HG02973 (cell line): ENCODE measurements at regions not wholly inside any gene's neighbourhood (a gene's known extent, or its start where the extent isn't known, plus 50 kb on each side); places are given as distances from the start of the nearest gene placed in this dataset.
"Not testable (repeated sequence)": the region's sequence is repeated elsewhere in the genome, so short reads cannot be mapped to it uniquely, and the experiment has no call there.

Experiments
- ATAC-seq: cut with Tn5 transposase; IDR thresholded peaks from one replicate; pipeline ENCODE4 v1.9.1; 2021; ENCODE audit warnings: moderate library complexity; ENCODE audit not compliant: unreplicated experiment

DNA sequence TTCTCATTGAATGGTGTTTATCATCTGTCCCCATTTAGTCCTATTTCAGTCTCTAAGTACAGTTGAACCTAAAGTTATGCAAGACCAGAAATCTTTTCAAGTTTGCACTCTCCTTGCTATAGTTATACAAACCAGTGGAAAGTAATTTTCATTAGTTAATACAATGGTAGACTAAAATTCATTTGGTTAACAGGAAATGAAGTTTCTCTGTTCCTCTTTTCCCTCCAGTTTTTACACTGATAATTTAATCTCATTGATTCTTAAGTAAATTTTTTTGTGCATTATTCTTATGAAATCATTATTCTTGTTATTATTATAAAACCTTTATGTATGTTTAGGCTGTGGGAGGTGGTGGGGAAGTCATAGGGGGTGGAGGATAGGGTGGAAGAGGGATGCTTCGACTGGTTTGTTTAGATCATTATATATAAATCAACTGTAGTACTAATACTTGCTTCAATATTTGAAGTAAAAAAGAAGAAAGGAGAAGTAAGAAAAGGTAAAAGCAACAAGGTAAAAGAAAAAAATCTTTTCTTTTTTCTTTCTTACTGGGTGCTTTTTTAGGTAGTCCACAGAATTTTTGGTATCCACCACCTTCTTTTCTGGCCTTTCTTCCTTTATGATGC, 104.1 kb downstream of the GPR85 start:
- peak; percentile 60 for ATAC-seq

DNA sequence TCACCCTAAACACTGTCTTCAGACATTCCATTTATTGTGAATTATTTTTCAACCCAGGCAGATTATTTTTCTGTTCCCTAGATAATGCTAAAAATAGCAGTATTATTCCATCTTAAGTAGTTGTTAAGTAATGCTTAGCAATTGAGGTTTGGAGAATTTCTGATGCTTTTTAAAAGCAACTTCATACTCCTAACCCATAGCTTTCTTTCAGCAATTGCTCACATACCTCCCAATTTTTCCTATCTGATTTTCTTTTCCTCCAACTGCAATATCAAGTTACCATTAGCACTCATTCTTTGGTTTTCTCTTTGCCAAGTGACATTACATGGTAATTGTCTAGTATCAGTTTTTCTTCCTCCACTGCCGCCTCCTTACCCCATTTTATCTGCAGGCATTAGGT, 104.7 kb downstream of the GPR85 start:
- no peak for ATAC-seq

DNA sequence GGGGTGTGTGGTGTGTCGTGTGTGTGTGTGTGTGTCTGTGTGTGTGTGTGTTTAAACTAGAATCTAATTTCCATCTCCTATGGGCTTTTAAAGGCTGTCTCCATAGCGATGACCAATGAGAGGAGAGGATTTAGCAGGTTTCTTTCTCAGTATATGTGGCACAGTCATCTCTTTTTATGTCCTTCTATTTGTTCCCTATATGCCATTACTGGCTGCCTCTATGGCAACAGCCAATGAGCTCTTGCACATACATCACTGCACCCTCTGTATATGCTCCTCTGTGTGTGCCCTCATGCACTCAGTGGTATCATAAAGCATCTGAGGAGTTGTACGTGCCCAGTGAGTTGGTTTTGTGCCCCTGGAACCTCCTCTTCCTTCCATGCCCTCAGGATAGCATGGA, 107.6 kb downstream of the GPR85 start:
- ATAC-seq, result not testable (repeated sequence)

DNA sequence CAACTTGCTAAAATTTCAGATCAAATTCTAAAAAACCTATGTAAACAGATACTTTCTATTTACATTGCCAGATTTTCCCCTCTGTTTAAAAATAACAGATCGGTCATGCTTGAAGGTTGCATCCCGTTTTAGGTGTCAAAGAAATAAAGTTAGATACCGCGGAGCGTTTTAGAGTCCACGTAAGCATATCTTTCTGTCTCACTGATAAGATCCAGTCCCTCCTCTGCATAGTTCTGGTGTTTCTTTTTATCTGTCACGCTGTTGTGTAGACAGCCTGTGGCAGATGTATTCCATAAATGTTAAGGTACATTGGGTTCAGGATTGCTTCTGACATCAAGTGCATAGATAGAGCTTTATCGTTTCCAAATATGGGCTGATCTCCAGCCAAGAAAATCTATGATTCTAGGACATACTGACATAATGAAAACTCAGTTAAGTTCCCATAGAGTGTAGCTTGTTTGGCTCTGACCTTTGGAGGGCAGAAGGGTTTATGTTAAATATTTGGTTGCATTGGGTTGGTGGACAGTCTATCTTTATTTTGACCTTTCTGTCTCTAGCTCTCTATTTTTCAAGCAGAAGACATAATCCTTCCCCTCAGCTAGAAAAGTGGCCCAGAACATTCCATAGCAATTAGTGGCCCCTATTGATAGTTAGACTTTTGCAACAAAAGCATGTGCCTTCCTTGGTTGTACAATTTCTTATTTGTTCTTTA, 109.2 kb downstream of the GPR85 start:
- not testable (repeated sequence) for ATAC-seq

DNA sequence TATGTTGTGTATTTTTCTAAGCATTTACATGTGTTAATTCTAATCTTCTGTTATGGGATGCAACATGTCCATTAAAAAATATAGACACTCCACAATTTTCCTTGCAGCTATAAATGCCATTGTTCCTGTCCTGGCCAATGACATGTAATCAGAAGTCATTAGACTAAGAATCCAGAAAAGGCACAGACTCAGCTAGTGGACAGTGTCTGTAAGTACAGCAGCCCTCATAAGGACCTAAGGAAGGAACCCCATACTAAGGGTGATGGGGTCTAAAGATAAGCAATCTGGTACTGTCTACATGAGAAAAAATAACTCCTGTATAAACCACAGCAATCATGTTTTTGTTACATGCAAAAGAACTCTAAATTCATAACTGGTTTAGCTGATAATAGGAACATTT, 115.9 kb downstream of the GPR85 start:
- peak; percentile 88 for ATAC-seq

DNA sequence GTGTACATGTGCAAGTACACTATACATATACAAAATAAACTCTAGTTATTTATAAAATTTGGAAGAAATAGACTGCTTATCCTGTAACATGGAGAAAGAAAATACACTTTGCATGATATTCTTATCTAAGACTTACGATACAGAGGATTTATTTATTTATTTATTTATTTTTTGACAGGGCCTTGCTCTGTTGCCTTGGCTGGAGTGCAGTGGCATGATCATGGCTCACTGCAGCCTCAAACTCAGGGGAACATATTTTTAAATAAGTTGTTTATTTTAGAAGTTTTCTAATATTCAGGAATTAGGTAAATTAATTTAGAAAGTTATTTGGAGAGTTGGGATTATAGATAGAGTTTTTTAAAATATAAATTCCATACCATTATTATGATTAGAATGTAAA, 116.7 kb downstream of the GPR85 start:
- no peak for ATAC-seq

DNA sequence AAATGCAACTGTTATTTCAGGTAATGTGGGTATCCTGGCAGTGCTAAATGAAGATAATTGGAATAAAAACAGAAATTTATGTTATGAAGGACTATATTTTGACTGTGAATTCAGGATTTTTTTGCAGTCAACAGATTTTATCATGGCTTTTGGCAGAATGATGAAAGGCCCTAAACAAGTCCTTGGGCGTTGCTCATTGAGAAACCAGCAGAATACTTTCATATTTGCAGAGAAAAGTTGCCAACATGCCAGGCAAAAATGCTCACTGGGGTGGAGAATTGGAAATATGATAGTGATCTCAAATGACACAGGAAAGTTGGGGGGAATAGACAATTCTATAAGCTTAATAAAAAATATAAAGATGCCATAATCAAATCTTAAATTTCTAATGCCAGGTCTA, 121.1 kb downstream of the GPR85 start:
- no peak for ATAC-seq

DNA sequence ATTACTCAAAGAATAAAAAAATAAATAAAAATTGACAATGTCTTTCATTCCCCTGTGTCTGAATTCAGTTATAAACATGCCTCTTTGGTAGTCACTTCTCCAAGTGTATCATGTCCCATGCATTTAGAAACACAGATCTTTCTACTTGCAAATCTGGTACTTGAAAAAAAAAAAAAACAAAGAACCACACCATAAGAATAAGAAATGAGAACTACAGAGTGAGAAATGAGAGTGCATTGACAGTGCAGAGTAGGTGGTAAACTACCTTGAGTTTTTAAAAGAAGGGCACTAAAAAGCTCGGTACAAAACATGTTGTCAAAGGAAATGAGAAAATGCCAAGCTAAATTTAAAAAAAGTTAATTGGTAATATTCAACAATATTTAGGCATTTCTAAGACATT, 123.0 kb downstream of the GPR85 start:
- ATAC-seq, result no peak

DNA sequence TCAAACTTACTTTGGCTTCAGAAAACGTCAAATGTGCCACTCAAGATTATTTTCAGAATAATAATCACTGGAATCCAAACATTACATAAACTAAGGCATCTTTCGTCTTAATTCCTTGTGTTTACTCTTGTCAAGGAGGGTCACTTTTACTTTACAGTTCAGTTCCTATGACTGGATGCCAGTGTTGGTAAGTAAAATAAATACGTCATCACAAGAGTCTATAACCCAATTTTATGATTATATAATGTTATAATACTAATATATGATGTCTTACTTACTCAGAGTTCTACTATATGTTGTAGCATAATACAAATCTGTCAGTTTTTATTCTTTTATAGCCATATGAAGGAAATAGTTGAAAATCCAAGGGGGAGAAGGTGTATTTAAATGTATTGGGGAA, 123.8 kb downstream of the GPR85 start:
- no peak for ATAC-seq

DNA sequence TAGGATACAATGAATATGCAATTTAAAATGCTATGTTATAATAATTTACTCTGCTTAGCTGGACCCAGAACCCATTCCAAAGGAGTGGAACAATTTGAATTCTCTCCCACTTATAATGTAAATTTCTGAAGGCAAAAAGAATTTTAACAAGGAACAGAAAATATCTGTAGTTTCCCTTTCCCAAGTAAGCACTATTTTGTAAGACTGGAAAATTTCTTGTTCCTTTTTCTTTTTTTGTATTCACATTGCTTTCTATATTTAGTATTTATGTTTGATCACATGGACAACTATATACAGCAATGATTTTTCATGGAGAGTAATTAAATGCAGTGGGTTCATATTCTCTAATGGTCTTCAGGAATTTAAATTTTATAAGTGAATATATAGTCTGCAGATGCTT, 127.4 kb downstream of the GPR85 start:
- no peak for ATAC-seq

DNA sequence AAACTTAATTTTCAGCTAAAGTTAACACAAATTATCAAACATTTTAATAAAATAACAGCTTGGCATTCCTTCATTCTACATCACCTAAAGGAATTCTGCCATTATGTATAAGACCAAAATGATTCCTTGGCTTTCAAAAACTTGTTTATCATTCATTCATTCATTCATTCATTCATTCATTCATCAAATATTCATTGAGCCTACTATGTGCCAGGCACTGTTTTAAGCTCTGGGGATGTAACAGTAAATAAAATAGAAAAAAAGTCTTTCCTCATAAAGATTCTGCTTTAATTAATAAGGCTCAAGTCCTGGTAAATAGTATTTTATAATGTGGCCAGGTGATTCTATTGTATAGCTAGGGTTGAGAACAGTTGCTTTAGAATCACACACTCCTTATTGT, 127.9 kb downstream of the GPR85 start:
- no peak for ATAC-seq

DNA sequence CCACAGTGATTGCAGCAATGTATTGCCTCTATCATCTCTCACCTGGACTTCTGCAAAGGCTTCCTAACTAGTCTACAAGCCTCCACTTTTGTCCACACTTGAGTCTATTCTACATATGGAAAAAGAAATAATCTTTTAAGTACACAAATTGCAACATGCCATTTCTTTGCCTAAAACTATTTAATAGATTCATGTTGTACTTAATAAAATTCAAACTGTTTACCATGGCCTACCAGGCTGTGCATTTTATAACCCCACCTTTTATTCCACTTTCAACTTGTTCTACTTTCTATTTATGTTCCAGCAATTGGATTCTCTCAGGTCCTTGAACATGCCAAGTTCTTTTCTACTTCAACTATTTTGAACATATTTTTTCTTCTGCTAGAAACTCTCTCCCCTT, 128.7 kb downstream of the GPR85 start:
- ATAC-seq, result no peak

DNA sequence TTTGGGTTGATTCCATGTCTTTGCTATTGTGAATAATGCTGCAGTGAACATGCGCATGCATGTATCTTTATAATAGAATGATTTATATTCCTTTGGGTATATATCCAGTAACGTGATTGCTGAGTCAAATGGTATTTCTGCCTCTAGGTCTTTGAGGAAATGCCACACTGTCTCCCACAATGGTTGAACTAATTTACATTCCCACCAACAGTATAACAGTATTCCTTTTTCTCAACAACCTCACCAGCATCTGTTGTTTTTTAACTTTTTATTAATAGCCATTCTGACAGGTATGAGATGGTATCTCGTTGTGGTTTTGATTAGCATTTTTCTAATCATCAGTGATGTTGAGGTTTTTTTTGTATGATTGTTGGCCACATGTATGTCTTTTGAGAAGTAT, 133.6 kb downstream of the GPR85 start:
- ATAC-seq, result not testable (repeated sequence)

DNA sequence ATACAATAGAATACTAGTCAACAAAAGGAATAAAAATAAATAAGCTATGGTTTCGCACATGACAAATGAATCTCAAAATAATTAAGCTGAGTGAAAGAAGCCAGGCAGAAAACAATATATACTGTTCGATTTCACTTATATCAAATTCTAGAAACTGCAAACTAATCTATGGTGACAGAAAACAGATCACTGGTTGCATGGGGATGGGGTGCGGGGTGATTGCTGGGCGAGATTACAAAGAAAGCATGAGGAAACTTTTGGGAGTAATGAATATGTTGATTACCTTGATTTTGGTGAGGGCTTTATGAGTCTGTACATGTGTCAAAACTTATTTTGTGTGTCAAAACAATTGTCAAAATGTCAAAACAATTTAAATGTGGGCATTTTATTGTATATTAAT, 135.6 kb downstream of the GPR85 start:
- no peak for ATAC-seq

DNA sequence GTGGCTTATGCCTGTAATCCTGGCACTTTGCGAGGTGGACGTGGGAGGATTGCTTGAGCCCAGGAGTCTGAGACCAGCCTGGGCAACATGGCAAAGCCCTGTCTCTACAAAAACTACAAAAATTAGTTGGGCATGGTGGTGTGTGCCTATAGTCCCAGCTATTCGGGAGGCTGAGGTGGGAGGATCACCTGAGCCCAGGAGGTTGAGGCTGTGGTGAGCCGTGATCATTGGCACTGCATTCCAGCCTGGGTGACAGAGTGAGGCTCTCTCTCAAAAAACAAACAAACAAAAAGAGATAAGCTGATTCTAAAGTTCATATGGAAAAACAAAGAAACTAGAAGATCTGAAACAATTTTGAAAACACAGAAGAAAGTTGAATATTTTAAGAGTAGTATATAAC, 136.9 kb downstream of the GPR85 start:
- ATAC-seq, result not testable (repeated sequence)

DNA sequence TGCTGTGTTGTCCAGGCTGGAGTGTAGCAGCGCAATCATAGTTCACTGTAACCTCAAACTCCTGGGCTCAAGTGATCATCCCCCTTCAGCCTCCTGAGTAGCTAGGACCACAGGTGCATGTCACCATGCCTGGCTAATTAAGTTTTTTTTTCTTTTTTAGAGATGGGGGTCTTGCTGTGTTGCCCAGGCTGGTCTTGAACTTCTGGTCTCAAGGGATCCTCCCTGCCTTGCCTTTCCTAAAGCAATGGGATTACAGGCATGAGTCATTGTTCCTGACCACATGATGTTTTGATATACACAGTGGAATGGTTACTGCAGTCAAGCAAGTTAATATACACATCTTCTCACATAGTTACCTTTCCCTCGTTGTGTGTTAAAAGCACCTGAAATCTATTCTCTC, 140.3 kb downstream of the GPR85 start:
- ATAC-seq, result no peak

DNA sequence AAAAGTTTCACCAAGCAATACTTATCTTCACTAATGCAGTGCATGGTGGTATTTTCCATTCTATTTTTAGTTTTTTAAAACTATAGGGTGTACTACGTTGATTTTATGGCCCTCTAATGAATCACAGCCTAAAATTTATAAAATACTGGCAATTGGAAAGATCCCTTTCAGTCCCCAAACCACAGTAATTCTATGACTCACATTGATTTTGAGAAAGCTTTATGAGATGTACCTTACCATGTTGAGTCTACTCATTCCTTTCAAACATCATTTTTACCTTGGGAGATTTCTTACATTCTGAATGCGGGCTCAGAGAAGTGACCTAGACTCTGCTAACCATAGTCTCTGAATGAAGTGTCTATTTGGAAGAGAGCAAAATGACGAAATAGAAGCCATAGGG, 141.6 kb downstream of the GPR85 start:
- ATAC-seq, result no peak

DNA sequence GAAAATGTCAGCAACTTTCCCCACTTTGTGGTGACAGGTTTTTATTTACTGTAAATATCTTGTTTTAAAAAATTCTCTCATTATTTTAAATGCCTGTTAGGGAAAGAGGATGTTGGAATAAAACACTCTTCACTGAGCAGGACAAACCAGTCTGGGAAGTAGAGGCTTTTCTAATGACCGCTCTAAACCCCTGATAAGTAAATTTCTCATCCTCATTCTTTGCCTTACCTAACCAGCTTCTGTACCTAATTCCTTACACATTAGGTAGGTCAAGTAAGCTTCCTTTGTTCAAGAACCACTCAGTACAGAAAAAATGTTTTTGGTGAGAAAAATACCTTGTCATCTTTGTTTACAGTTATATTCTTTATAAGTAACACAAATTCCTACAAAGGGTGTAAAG, 143.6 kb downstream of the GPR85 start:
- ATAC-seq, result no peak

DNA sequence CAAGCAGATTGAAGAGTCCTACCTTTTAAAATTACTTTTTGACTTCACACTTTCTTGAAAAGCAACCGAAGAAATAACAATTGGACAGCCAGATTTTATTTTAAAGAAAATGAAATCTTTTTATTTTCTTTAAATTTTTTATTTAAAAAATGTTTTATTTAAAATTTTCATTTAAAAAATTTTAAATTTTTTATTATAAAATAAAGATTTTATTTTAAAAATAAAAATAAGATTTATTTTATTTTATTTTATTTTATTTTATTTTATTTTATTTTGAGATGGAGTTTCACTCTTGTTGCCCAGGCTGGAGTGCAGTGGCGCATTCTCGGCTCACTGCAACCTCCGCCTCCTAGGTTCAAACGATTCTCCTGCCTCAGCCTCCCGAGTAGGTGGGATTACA, 144.5 kb downstream of the GPR85 start:
- not testable (repeated sequence) for ATAC-seq

DNA sequence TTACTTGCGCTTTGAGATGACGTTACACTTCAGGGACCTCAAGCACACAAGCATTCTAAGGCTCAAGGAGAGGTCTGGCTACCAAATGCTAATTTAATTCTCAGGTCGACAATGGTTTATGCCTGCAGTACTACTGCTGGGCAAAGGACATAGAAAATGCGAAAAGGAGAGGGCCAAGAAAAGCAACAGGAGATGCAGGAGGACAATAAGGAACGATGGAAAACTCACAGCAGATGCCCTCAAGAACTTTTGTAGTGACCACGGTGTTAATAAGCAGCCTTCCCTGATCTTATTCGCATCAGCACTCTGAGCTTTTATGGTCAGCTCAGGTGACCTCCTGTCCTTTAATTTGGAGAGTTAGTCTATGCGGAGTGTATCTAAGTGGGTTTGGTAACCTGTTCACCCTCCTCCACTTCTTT, 146.3 kb downstream of the GPR85 start:
- ATAC-seq, result peak; percentile 50

DNA sequence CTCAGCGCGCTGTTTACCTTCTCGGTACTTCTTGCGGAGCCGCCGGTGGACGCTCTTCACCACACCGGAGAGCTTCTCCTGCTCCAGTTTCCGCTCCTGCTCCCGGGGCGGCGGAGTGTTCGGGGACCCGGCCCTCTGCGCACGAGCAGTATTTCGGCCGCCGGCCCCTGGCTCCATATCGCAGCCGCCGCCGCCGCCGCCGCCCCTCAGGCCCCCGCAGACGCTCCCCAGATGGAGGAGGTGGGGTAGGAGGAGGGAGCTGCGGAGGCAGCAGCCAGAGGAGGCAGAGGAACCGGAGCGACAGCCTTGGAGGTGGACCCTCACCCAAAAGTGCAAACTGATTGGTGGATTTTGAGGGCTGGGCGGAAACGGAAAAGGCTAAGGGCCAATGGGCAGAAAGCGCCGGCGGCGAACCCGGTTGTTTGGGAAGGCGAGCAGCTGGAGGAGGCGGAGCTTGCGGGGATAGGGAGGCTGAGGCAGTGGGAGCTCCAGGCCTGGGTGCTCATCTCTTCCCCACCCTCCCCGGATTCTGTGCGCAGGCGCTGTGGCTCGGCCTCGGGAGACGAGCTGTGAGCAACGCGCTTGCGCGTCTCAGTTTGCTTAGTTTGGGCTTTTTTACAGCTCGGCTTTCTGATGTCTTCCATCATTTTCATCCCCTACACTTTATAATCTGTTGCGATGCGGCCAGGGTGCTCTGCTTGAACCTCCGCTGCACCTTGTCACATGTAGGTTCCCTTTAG, 146.9 kb downstream of the GPR85 start:
- ATAC-seq, result peak; percentile 98
